ENCODE measurements at regions not wholly inside any gene's neighbourhood (a gene's known extent, or its start where the extent isn't known, plus 50 kb on each side); places are given as distances from the start of the nearest gene placed in this dataset.

DNA sequence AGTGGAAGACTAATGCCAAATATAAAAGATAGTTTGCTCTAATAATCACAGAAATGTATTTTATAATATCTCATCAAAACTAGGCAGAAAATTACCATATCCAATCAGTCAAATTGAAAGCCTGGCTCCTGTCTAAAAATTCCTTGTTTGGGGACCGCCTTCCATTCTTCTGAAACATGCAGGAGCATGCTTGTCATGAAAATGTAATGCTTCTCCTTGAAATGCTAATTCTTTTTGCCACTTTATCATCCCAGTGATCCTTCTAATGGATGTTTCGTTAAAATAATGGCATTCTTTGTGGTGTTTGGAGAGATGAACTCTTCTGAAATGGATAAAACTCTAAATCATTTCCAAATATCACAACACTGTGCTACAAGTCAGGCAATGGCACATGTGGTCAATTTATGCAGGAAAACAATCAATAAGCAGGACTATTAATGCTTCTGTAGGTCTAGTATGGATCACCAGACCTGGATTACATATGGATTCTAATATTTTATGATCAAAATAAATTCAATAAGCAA is 1039.1 kb upstream of the NXPH2 start:
- TF ChIP-seq, protein P1, sequence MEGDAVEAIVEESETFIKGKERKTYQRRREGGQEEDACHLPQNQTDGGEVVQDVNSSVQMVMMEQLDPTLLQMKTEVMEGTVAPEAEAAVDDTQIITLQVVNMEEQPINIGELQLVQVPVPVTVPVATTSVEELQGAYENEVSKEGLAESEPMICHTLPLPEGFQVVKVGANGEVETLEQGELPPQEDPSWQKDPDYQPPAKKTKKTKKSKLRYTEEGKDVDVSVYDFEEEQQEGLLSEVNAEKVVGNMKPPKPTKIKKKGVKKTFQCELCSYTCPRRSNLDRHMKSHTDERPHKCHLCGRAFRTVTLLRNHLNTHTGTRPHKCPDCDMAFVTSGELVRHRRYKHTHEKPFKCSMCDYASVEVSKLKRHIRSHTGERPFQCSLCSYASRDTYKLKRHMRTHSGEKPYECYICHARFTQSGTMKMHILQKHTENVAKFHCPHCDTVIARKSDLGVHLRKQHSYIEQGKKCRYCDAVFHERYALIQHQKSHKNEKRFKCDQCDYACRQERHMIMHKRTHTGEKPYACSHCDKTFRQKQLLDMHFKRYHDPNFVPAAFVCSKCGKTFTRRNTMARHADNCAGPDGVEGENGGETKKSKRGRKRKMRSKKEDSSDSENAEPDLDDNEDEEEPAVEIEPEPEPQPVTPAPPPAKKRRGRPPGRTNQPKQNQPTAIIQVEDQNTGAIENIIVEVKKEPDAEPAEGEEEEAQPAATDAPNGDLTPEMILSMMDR (IDR thresholded peaks at IDR 0.05; ENCODE audit: unreplicated experiment), result no peak
- Mint-ChIP-seq H3K4me3 (ENCODE audit: low read depth) (no peak overlapping the region), H3K27me3 (no peaks in the 10 kb centered on the region), H3K27ac (no peak overlapping the region), H3K4me1 (ENCODE audit: low read depth) (peaks cover 13% of the 10 kb centered on the region), H3K9me3 (ENCODE audit: low read depth) (peaks cover 7% of the 10 kb centered on the region), H3K36me3 (ENCODE audit: insufficient read depth) (peaks cover 2% of the 10 kb centered on the region)
- DNase-seq (ENCODE audit: low spot score, unreplicated experiment), result no peak

DNA sequence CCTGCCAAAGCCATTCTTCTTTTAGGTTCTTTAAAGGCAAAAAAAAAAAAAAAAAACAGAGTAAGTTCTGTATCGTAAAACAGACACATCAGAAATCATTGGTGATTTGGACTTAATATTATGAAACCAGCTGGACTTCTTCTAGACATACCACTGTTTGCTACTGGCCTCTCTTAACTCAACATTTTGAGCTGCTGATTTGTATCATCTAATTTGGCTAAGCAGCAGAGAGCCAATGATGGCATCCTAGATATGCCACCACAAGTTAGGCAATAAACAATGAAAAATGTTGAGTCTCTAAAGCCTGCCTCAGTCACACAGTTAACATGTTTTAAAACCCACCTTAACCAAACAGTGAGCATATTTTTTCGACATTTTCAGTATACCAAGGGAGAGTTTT is 1034.3 kb upstream of the NXPH2 start:
- Mint-ChIP-seq H3K36me3 (ENCODE audit: insufficient read depth) (no peaks in the 10 kb centered on the region), H3K4me3 (ENCODE audit: low read depth) (no peak overlapping the region), H3K27me3 (no peaks in the 10 kb centered on the region), H3K9me3 (ENCODE audit: low read depth) (no peaks in the 10 kb centered on the region), H3K27ac (no peak overlapping the region), H3K4me1 (ENCODE audit: low read depth) (peaks cover 17% of the 10 kb centered on the region)
- DNase-seq (ENCODE audit: low spot score, unreplicated experiment), result no peak
- TF ChIP-seq, protein P1 (IDR thresholded peaks at IDR 0.05; ENCODE audit: unreplicated experiment), result no peak

DNA sequence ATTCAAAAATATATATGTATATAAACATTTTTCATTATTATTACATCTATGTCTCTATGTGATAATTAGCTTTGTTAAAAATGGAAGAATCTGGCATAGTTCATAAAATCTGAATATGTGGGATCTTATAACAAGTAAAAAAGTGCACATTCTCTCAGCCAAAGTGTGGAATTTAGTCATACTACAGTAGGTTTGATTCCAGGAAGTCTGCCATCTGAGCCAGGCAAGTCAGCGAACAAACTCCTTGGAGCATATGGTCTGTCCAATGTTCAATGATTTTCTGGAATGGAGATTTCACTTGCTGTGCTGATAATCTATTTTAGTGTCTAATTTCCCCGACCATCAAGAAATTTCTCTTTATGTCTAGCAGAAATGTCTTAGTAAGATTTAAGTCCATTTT is 1033.2 kb upstream of the NXPH2 start:
- Mint-ChIP-seq H3K4me3 (ENCODE audit: low read depth) (no peak overlapping the region), H3K27me3 (no peaks in the 10 kb centered on the region), H3K4me1 (ENCODE audit: low read depth) (peaks cover 18% of the 10 kb centered on the region), H3K9me3 (ENCODE audit: low read depth) (no peaks in the 10 kb centered on the region), H3K36me3 (ENCODE audit: insufficient read depth) (no peaks in the 10 kb centered on the region), H3K27ac (no peak overlapping the region)
- TF ChIP-seq, protein P1 (IDR thresholded peaks at IDR 0.05; ENCODE audit: unreplicated experiment), result no peak
- DNase-seq (ENCODE audit: low spot score, unreplicated experiment), result no peak

DNA sequence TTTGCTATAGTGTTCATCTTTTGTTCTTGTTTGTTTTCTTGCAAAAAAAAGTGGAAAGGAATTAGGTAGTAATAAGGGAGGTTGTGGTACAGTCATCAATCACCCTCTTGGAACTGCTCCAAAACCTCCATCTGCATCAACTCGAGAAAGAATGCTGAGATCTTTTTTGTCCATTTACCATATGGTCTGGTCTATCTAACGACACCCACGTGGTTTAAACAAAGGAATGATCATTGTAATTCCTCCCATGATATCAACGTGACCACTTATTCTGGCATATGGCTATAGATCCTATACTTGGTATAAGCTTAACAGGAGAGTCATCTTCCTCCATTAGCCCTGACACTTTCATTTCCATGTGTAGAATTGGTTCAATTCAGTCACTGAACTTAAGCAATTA is 1025.3 kb upstream of the NXPH2 start:
- peaks cover 2% of the 10 kb centered on the region for H3K4me1 Mint-ChIP-seq (ENCODE audit: low read depth)
- H3K9me3 Mint-ChIP-seq (ENCODE audit: low read depth), result peaks cover 5% of the 10 kb centered on the region
- H3K27me3 Mint-ChIP-seq, result no peaks in the 10 kb centered on the region
- no peak for DNase-seq (ENCODE audit: low spot score, unreplicated experiment)
- TF ChIP-seq, protein P1 (IDR thresholded peaks at IDR 0.05; ENCODE audit: unreplicated experiment), result no peak
- no peak overlapping the region for H3K4me3 Mint-ChIP-seq (ENCODE audit: low read depth)
- no peaks in the 10 kb centered on the region for H3K36me3 Mint-ChIP-seq (ENCODE audit: insufficient read depth)
- no peak overlapping the region for H3K27ac Mint-ChIP-seq

DNA sequence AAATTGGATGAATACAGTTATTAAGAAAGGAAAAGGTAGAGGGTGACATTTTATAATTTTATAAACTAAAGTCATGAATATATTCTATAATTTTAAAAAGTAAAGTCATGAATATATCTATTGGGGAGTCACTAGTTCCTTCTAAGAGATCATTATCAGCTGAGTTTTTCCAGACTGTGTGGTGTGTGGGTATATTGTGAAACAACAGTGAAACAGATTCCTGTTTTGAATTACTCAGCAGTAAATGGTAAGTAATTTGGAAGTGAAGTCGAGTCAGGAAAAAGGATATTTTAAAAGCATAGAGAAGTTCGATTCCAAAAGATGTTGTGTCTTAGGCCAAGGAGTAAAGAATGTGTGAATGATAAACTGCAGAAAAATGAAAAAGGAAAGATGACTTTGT is 1018.2 kb upstream of the NXPH2 start:
- no peaks in the 10 kb centered on the region for H3K27me3 Mint-ChIP-seq
- DNase-seq (ENCODE audit: low spot score, unreplicated experiment), result no peak
- H3K9me3 Mint-ChIP-seq (ENCODE audit: low read depth), result no peaks in the 10 kb centered on the region
- H3K27ac Mint-ChIP-seq, result no peak overlapping the region
- H3K4me1 Mint-ChIP-seq (ENCODE audit: low read depth), result peaks cover 2% of the 10 kb centered on the region
- no peak overlapping the region for H3K4me3 Mint-ChIP-seq (ENCODE audit: low read depth)
- no peaks in the 10 kb centered on the region for H3K36me3 Mint-ChIP-seq (ENCODE audit: insufficient read depth)
- TF ChIP-seq, protein P1 (IDR thresholded peaks at IDR 0.05; ENCODE audit: unreplicated experiment), result no peak
